Sigmoid colon (tissue), 4 donors: ENCODE measurements at regions not wholly inside any gene's neighbourhood (a gene's known extent, or its start where the extent isn't known, plus 50 kb on each side); places are given as distances from the start of the nearest gene placed in this dataset.

Experiments used
- CTCF ChIP-seq, 4 experiments: fragments of 450-650 bp in 3 of 4; fragments of 200-600 bp in 1 of 4; IDR thresholded peaks; one replicate each; pipeline ENCODE4 v1.5.1; 2016 to 2019; ENCODE audit warnings: antibody characterized with exemption in 4 of 4, mild to moderate bottlenecking in 3 of 4, moderate library complexity in 2 of 4
- EP300 ChIP-seq, 4 donors: sonication (generic); formaldehyde crosslinking; IDR thresholded peaks; one replicate each; pipeline ENCODE4 v1.6.1; 2017; ENCODE audit warnings: antibody characterized with exemption in 4 of 4

GRCh38 chr3:16693820-16694219, 88.6 kb upstream of the DAZL start:
- TF ChIP-seq CTCF (IDR thresholded peaks at IDR 0.05) (no peak), EP300 (IDR thresholded peaks at IDR 0.05) (no peak)
